Activated CD4-positive, alpha-beta T cell treated with anti-CD3 and anti-CD28 coated beads, Interleukin-2, Interleukin-6, amounts not matched to agents 100 ng/mL and 50 ng/mL, durations not matched to agents 16 hours and 8 hours (primary cell): ENCODE measurements at regions not wholly inside any gene's neighbourhood (a gene's known extent, or its start where the extent isn't known, plus 50 kb on each side); places are given as distances from the start of the nearest gene placed in this dataset.
"Not testable (repeated sequence)": the region's sequence is repeated elsewhere in the genome, so short reads cannot be mapped to it uniquely, and the experiment has no call there.

Source experiments
- DNase-seq: peaks from one replicate; pipeline ENCODE4 v3.0.0-alpha.2; 2020

- not testable (repeated sequence) for DNase-seq
Observed at GRCh38 chr2:223298329-223298728, 246.3 kb downstream of the KCNE4 start.

- DNase-seq, result no peak
Observed at GRCh38 chr2:223300326-223300725, 248.3 kb downstream of the KCNE4 start.

- DNase-seq, result peak; percentile 18
Observed at GRCh38 chr2:223306371-223306770, 254.4 kb downstream of the KCNE4 start.

GRCh38 chr2:223311889-223312680 lies 260.1 kb downstream of the KCNE4 start:
- no peak for DNase-seq

GRCh38 chr2:223313101-223313500 lies 261.1 kb downstream of the KCNE4 start:
- DNase-seq, result no peak

- DNase-seq, result no peak
Observed at GRCh38 chr2:223314811-223315210, 262.8 kb downstream of the KCNE4 start.

- no peak for DNase-seq
Observed at GRCh38 chr2:223315813-223316212, 263.8 kb downstream of the KCNE4 start.

- no peak for DNase-seq
Observed at GRCh38 chr2:223316342-223316741, 264.4 kb downstream of the KCNE4 start.

GRCh38 chr2:223319601-223320000 lies 267.6 kb downstream of the KCNE4 start:
- DNase-seq, result no peak

GRCh38 chr2:223324402-223324801 lies 272.4 kb downstream of the KCNE4 start:
- DNase-seq, result no peak

GRCh38 chr2:223328578-223328977 lies 273.6 kb downstream of the SCG2 start:
- DNase-seq, result no peak

- not testable (repeated sequence) for DNase-seq
Observed at GRCh38 chr2:223330747-223331146, 271.4 kb downstream of the SCG2 start.

- no peak for DNase-seq
Observed at GRCh38 chr2:223338016-223338415, 264.1 kb downstream of the SCG2 start.

GRCh38 chr2:223357076-223357475 lies 245.1 kb downstream of the SCG2 start:
- no peak for DNase-seq

- no peak for DNase-seq
Observed at GRCh38 chr2:223363085-223363484, 239.1 kb downstream of the SCG2 start.

GRCh38 chr2:223365158-223365679 lies 236.9 kb downstream of the SCG2 start:
- no peak for DNase-seq

GRCh38 chr2:223366566-223366965 lies 235.6 kb downstream of the SCG2 start:
- DNase-seq, result no peak

GRCh38 chr2:223368481-223368880 lies 233.7 kb downstream of the SCG2 start:
- DNase-seq, result no peak

GRCh38 chr2:223369889-223370288 lies 232.3 kb downstream of the SCG2 start:
- no peak for DNase-seq

- DNase-seq, result no peak
Observed at GRCh38 chr2:223383315-223383714, 218.8 kb downstream of the SCG2 start.

- no peak for DNase-seq
Observed at GRCh38 chr2:223386189-223386588, 216.0 kb downstream of the SCG2 start.

- no peak for DNase-seq
Observed at GRCh38 chr2:223386984-223387383, 215.2 kb downstream of the SCG2 start.

- no peak for DNase-seq
Observed at GRCh38 chr2:223389624-223390023, 212.5 kb downstream of the SCG2 start.

- no peak for DNase-seq
Observed at GRCh38 chr2:223396993-223397392, 205.2 kb downstream of the SCG2 start.
